ENCODE measurements at regions not wholly inside any gene's neighbourhood (a gene's known extent, or its start where the extent isn't known, plus 50 kb on each side); places are given as distances from the start of the nearest gene placed in this dataset.

DNA sequence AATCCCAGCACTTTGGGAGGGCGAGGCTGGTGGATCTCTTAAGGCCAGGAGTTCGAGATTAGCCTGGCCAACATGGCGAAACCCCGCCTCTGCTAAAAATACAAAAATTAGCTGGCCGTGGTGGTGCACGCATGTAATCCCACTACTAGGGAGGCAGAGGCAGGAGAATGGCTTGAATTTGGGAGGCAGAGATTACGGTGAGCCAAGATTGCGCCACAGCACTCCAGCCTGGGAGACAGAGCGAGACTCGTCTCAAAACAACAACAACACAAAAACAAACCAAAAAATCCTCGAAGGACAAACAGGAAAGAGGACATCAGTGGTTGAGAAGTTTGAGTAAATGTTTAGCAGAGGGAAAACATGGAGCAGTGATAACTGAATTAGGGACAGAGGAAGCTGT, 52.3 kb upstream of the FAM3C start:
- H3K4me3 ChIP-seq (replicated peaks; ENCODE audit: insufficient read depth, low read length), result no peak overlapping the region
- no peak overlapping the region for H3K27ac ChIP-seq (replicated peaks)
- no peaks in the 10 kb centered on the region for H3K27me3 ChIP-seq (ENCODE audit: insufficient read depth, poor library complexity, severe bottlenecking)
- no peak for DNase-seq (ENCODE audit: low read depth in 1 of 2, low spot score in 1 of 2)
- TF ChIP-seq POLR2AphosphoS5 (IDR thresholded peaks at IDR 0.05; ENCODE audit: low read depth) (no peak), SPI1 (IDR thresholded peaks at IDR 0.05; ENCODE audit: borderline replicate concordance, low read depth) (no peak), GABPA (IDR thresholded peaks at IDR 0.05; ENCODE audit: low read depth) (no peak)
- TF ChIP-seq, protein P1, sequence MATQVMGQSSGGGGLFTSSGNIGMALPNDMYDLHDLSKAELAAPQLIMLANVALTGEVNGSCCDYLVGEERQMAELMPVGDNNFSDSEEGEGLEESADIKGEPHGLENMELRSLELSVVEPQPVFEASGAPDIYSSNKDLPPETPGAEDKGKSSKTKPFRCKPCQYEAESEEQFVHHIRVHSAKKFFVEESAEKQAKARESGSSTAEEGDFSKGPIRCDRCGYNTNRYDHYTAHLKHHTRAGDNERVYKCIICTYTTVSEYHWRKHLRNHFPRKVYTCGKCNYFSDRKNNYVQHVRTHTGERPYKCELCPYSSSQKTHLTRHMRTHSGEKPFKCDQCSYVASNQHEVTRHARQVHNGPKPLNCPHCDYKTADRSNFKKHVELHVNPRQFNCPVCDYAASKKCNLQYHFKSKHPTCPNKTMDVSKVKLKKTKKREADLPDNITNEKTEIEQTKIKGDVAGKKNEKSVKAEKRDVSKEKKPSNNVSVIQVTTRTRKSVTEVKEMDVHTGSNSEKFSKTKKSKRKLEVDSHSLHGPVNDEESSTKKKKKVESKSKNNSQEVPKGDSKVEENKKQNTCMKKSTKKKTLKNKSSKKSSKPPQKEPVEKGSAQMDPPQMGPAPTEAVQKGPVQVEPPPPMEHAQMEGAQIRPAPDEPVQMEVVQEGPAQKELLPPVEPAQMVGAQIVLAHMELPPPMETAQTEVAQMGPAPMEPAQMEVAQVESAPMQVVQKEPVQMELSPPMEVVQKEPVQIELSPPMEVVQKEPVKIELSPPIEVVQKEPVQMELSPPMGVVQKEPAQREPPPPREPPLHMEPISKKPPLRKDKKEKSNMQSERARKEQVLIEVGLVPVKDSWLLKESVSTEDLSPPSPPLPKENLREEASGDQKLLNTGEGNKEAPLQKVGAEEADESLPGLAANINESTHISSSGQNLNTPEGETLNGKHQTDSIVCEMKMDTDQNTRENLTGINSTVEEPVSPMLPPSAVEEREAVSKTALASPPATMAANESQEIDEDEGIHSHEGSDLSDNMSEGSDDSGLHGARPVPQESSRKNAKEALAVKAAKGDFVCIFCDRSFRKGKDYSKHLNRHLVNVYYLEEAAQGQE (IDR thresholded peaks at IDR 0.05; ENCODE audit: insufficient replicate concordance, low read depth), result no peak
- TF ChIP-seq, protein P2, sequence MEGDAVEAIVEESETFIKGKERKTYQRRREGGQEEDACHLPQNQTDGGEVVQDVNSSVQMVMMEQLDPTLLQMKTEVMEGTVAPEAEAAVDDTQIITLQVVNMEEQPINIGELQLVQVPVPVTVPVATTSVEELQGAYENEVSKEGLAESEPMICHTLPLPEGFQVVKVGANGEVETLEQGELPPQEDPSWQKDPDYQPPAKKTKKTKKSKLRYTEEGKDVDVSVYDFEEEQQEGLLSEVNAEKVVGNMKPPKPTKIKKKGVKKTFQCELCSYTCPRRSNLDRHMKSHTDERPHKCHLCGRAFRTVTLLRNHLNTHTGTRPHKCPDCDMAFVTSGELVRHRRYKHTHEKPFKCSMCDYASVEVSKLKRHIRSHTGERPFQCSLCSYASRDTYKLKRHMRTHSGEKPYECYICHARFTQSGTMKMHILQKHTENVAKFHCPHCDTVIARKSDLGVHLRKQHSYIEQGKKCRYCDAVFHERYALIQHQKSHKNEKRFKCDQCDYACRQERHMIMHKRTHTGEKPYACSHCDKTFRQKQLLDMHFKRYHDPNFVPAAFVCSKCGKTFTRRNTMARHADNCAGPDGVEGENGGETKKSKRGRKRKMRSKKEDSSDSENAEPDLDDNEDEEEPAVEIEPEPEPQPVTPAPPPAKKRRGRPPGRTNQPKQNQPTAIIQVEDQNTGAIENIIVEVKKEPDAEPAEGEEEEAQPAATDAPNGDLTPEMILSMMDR (IDR thresholded peaks at IDR 0.05; ENCODE audit: insufficient read depth, low read length), result no peak

DNA sequence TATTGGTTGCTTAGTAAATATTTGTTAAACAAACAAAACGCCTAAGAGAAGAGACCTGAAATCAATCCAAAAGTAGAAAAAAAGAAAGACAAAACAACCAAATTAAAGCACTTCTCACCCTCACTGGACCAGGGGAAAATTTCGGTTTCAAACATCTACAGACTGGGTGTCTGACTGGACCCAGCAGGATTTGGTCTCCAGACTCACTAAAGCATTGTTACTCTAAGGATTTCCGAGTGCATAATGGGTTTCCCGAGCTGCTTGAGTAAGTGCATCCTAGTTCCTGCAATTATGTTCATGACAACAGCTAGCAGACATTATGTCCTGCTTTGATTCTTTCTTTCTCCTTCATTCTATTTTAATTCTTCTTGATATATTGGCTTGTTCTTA, 51.8 kb upstream of the FAM3C start:
- no peak for DNase-seq (ENCODE audit: low read depth in 1 of 2, low spot score in 1 of 2)
- H3K27me3 ChIP-seq (ENCODE audit: insufficient read depth, poor library complexity, severe bottlenecking), result no peaks in the 10 kb centered on the region

DNA sequence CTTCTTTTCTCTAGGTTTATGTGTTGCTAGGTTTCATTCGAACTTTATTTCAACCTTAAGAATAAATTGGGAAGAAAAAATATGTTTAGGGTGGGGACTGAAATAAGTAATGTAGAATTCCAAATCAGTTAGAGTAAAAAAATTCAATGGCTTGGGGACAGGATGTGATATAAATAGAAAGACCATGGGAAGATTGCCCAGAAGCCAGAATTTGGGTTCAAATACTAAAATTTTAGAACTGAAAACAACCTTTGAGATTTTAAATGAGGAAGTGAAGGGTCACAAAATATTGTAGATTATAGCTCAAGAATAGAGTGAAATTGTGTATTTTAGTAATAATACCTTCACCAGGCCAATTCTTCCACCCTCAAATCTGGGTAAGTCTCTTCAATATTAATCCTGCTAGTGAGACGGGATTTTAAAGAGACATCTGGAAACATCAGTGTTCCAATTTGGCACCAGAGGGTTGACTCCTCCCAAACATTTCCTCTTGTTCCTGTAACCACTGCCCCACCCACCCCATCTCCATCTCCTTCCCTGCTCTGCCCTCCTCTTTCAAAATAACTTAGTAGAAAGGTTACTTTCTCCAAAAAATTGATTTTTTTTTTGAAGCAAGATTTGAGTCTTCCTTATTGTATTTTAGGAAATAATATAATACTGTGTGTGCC, 51.3 kb upstream of the FAM3C start:
- TF ChIP-seq POLR2AphosphoS5 (IDR thresholded peaks at IDR 0.05; ENCODE audit: low read depth), result no peak
- TF ChIP-seq GABPA (IDR thresholded peaks at IDR 0.05; ENCODE audit: low read depth), result no peak
- TF ChIP-seq, protein P1 (IDR thresholded peaks at IDR 0.05; ENCODE audit: insufficient replicate concordance, low read depth), result no peak
- TF ChIP-seq, protein P2 (IDR thresholded peaks at IDR 0.05; ENCODE audit: insufficient read depth, low read length), result no peak
- TF ChIP-seq SPI1 (IDR thresholded peaks at IDR 0.05; ENCODE audit: borderline replicate concordance, low read depth), result no peak
- Histone ChIP-seq H3K4me3 (replicated peaks; ENCODE audit: insufficient read depth, low read length) (no peak overlapping the region), H3K27me3 (ENCODE audit: insufficient read depth, poor library complexity, severe bottlenecking) (no peaks in the 10 kb centered on the region), H3K27ac (replicated peaks) (no peak overlapping the region)
- no peak for DNase-seq (ENCODE audit: low read depth in 1 of 2, low spot score in 1 of 2)

More for the DNA sequence above, 51.8 kb upstream of the FAM3C start:
- H3K4me3 ChIP-seq (replicated peaks; ENCODE audit: insufficient read depth, low read length), result no peak overlapping the region
- no peak for TF ChIP-seq SPI1 (IDR thresholded peaks at IDR 0.05; ENCODE audit: borderline replicate concordance, low read depth)
- no peak for TF ChIP-seq GABPA (IDR thresholded peaks at IDR 0.05; ENCODE audit: low read depth)
- TF ChIP-seq, protein P2 (IDR thresholded peaks at IDR 0.05; ENCODE audit: insufficient read depth, low read length), result no peak
- no peak for TF ChIP-seq POLR2AphosphoS5 (IDR thresholded peaks at IDR 0.05; ENCODE audit: low read depth)
- TF ChIP-seq, protein P1 (IDR thresholded peaks at IDR 0.05; ENCODE audit: insufficient replicate concordance, low read depth), result no peak
- no peak overlapping the region for H3K27ac ChIP-seq (replicated peaks)
